GM12891 (cell line): ENCODE measurements at regions not wholly inside any gene's neighbourhood (a gene's known extent, or its start where the extent isn't known, plus 50 kb on each side); places are given as distances from the start of the nearest gene placed in this dataset.

Experiments
- POLR2A ChIP-seq: IDR thresholded peaks from 2 replicates; pipeline ENCODE4 v1.6.1; 2011; ENCODE audit warnings: low read depth, low read length, control low read depth
- POLR2AphosphoS5 ChIP-seq: IDR thresholded peaks from 2 replicates; pipeline ENCODE4 v1.6.1; 2011; ENCODE audit warnings: low read depth, low read length, control low read depth
- POU2F2 ChIP-seq: IDR thresholded peaks from 2 replicates; pipeline ENCODE4 v1.6.1; 2011; ENCODE audit warnings: low read depth, mild to moderate bottlenecking, control low read depth, low read length, moderate library complexity
- TAF1 ChIP-seq: IDR thresholded peaks from 2 replicates; pipeline ENCODE4 v1.6.1; 2011; ENCODE audit warnings: low read depth, low read length, control low read depth

- TF ChIP-seq POLR2AphosphoS5 = no peak
- TF ChIP-seq POLR2A = no peak
- TF ChIP-seq POU2F2 = no peak
- TF ChIP-seq TAF1 = no peak
These were observed 83.9 kb downstream of the ZNF726 start for GRCh38 chr19:23998568-23998967.
